AG04449 (cell line): ENCODE measurements at regions not wholly inside any gene's neighbourhood (a gene's known extent, or its start where the extent isn't known, plus 50 kb on each side); places are given as distances from the start of the nearest gene placed in this dataset.

Experiments
- CTCF ChIA-PET: fragments of 350-600 bp; formaldehyde crosslinking; extraction: SDS; loops from one replicate; lab custom pipeline; 2021; ENCODE audit warnings: antibody characterized with exemption; lab: Yijun Ruan, JAX
- POLR2A ChIA-PET: fragments of 400-600, 350-600 bp; formaldehyde crosslinking; extraction: SDS; loops from one replicate; lab custom pipeline; 2020; ENCODE audit warnings: antibody characterized with exemption, inconsistent platforms; lab: Yijun Ruan, JAX
- DNase-seq: peaks from one replicate; pipeline ENCODE4 v3.0.0-alpha.2; 2010; ENCODE audit warnings: low read depth, low spot score
- H3K4me3 ChIP-seq: 2 replicates; pipeline ENCODE4 v1.5.1; 2011; ENCODE audit warnings: low read depth, mild to moderate bottlenecking, control low read depth, low read length
- TF ChIP-seq, protein P1 (sequence below): IDR thresholded peaks from one replicate; pipeline ENCODE4 v1.5.1; 2011; ENCODE audit warnings: mild to moderate bottlenecking, moderate library complexity, low read length, control low read depth, inconsistent platforms; ENCODE audit not compliant: insufficient read depth; ENCODE audit errors: missing control alignments

DNA sequence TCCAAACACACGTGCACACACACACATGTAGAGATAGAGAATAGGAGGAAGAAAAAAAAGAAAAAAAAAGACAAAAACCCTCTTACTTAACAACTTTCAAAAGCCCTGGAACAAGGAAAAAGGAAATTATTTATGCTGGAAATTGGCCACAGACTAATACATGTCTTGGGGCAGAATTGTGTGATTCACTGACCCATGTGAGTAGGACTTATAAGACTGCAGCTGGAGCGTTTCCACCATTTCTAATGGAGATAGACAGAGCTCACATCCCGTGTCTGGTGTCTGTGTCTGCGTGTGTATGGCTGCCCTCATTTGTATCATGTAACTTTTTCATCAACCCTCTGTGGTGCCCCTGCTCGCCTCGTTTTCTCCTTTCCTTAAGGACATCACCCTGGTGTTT, 99.8 kb upstream of the PDE10A start:
- TF ChIP-seq, protein P1, sequence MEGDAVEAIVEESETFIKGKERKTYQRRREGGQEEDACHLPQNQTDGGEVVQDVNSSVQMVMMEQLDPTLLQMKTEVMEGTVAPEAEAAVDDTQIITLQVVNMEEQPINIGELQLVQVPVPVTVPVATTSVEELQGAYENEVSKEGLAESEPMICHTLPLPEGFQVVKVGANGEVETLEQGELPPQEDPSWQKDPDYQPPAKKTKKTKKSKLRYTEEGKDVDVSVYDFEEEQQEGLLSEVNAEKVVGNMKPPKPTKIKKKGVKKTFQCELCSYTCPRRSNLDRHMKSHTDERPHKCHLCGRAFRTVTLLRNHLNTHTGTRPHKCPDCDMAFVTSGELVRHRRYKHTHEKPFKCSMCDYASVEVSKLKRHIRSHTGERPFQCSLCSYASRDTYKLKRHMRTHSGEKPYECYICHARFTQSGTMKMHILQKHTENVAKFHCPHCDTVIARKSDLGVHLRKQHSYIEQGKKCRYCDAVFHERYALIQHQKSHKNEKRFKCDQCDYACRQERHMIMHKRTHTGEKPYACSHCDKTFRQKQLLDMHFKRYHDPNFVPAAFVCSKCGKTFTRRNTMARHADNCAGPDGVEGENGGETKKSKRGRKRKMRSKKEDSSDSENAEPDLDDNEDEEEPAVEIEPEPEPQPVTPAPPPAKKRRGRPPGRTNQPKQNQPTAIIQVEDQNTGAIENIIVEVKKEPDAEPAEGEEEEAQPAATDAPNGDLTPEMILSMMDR, result no peak
- H3K4me3 ChIP-seq, result no peak overlapping the region
- no peak for DNase-seq
- ChIA-PET POLR2A (no interaction called here), CTCF (no interaction called here)

DNA sequence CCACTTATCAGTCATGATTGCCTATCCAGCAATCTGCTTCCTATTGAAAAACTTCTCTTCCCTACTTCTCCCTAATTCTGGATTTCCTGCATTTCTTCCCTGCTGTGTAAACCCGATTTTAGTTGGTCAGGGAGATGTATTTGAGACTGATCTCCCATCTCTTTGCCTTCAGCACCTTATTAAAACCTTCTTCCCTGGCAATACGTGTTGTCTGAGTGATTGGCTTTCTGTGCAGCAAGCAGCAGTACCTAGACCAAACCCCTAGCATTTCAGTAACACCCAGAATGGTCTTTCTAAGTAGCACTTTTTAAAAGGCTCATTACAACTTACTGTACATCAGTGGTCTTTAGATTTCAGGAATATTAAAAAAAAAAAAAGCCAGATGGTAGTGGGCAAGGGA, 99.1 kb upstream of the PDE10A start:
- TF ChIP-seq, protein P1, result no peak
- POLR2A ChIA-PET, result no interaction called here
- no peak overlapping the region for H3K4me3 ChIP-seq
- no peak for DNase-seq
- CTCF ChIA-PET, result no interaction called here

DNA sequence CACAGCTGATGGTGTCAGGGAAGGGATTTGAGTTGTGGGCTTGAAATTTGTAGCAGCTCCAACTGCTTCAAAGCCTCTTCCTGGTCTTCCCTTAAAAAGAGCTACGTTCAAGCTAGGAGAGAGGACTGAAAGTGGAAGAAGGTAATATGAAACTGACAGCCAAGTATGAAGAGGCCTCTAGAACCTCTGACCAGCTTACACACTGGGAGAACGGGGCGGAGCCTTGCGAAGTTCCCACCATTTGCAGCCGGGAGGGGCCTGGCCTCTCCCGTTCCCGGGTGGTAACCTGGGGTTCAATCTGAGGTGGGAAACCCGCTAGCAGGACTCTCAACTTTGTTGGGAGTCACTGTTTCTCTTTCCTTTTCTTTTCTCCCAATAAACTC, 97.8 kb upstream of the PDE10A start:
- CTCF ChIA-PET, result no interaction called here
- H3K4me3 ChIP-seq, result no peak overlapping the region
- DNase-seq, result no peak
- TF ChIP-seq, protein P1, result no peak
- POLR2A ChIA-PET, result no interaction called here

DNA sequence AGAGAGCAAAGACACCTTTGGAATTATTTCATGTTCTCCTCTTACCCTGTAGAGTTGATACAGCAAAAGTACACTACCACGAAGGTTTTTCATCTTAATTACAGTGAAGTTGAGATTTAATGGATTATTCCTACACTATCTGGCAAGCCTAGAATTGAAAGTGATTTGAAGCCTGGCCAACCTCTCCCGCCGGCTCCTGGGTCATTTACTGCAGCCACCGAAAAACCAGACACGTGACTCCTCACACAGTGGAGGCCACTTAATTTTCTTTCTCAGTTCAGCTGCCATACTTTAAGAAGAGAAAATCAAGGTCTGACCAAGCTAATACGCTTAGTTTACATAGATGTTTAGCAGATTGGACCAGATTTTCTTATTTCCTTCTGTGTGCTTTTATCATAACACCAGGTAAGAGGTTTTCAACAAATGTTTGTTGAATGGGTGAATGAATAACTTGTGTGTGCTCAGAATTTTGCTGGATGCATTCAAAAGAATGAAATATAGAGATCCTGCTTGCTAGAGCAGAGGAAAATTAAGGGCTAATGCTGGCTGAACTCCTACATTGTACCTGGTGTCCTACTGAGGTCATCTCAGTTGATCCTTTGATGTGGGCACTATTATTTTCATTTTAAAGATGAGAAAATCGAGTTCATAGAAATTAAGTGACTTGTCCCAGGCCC, 97.2 kb upstream of the PDE10A start:
- ChIA-PET CTCF (no interaction called here), POLR2A (no interaction called here)
- TF ChIP-seq, protein P1, result no peak
- no peak for DNase-seq
- H3K4me3 ChIP-seq, result no peak overlapping the region

DNA sequence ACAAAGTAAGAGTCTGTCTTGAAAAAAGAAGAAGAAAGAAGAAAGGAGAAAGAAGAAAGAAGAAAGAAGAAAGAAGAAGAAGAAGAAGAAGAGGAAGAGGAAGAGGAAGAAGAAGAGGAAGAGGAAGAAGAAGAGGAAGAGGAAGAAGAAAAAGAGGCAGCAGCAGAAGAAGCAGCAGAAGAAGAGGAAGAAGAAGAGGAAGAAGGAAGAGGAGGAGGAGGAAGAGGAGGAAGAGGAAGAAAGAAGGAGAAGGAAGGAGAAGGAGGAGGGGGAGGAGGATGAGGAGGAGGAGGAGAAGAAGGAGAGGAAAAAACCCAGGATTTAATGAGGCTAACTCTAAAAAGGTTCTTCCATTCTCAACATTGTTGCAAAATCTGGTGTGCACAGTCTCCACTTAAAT, 95.4 kb upstream of the PDE10A start:
- no peak for DNase-seq
- POLR2A ChIA-PET, result no interaction called here
- H3K4me3 ChIP-seq, result no peak overlapping the region
- TF ChIP-seq, protein P1, result no peak
- CTCF ChIA-PET, result no interaction called here

DNA sequence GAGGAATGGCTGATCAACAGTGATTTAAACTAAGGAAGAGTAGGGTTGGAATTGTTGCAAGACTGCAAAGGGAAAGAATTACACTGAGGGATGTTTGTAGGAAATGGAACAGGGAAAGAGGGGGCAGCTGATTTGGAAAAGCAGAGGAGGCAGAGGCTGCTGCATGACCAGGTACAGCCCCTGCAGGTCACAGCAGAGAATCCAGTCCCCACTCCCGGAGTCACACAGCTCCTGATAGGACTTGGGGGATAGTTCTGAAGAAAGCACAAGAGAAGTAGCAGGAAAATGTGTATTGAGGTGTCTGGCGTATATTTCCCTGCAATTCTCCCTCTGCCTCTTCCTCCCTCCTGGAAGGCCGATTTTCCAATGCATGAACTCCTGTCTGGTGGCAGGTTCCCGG, 92.5 kb upstream of the PDE10A start:
- POLR2A ChIA-PET, result no interaction called here
- no peak overlapping the region for H3K4me3 ChIP-seq
- no peak for DNase-seq
- TF ChIP-seq, protein P1, result no peak
- CTCF ChIA-PET, result no interaction called here
